Dermis blood vessel endothelial cell (primary cell): ENCODE measurements at regions not wholly inside any gene's neighbourhood (a gene's known extent, or its start where the extent isn't known, plus 50 kb on each side); places are given as distances from the start of the nearest gene placed in this dataset.

ENCODE experiments used
- DNase-seq: peaks from one replicate; pipeline ENCODE4 v3.0.0; 2010

DNA sequence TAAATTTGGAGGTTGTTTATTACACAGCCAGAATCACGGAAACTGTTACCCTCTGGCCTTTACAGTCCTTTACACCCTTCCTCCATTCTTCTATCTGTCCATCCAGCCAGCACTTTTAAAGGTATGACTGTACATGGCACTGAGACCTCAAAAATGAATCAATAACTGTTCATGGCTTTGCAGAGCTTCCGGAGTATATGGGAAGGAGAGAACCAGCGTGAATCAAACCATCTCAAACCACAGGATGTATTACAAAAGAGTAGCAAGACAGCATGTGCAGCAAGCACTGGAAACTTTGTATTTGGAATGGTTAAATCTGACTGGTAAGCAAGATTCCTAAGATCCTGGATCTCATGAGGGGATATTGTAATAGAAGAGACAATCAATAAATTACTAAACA, 228.5 kb upstream of the CASK start:
- no peak for DNase-seq

DNA sequence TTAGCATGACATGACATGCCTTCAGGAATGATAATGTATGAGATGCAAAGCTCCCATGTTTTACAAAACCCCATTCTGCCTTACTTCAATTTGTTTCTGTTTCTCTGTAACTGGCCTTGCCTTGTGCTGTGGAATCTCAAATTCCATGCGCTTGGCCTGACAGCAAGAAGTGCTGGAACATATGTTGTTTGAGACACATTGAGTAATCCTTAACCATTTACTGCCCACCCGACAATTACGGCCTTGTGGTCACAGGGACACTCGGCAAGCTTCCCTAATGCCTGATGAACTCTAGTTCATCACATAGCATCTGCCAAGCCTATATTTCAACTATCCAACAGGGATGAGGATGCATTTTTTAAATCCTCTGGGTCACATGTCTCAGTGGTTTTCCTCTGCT, 226.4 kb upstream of the CASK start:
- no peak for DNase-seq

DNA sequence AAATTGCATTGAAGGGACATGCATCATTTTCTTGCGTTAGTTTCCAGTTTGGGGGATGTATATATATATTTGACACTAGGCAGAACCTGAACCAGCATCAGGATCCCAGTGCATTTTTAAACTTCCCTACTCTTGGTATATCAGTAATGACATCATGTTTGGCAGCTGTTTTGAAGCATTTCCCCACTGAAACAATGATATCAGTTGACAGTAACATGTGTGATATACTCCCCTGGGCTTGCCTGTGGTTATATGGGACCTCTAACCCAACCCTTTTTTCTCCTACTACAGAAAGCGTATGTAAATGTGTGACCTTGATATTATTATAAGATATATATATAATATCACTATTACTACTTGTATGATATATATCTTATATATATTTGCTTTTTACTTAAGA, 225.9 kb upstream of the CASK start:
- DNase-seq = no peak

DNA sequence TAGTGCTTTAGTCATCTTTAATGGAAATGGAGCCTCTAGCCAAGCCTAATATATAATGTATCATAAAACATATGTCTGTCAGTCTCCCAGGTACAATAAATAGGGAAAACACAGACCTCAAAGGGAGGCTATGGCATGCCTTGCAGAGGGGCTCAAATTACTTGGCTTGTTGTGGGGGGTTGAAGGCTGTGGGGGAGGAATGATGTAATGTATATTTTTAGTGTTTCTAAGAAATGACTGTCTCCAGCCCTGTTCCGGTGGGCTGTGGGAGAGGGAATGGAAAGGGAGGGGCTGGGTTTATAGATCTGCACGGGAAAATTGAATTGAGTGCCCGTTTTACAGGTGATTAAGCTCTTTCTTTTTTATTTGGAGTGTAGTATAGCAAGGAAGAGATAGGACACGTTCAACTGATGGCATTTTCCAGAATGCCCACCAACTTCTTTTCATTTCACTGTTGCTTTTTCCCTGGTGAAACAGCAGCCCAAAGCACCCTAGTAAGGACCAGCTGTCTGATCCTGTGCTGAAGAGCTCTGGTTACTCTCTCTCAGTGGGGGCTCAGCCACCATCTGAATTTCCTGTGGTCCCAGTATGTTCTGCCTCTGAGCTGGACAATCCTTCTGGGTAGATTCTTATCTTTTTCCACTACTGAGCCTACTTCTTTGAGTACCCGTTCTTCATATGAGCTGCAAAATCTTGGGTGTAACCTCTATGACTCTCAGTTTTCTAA, 220.7 kb upstream of the CASK start:
- DNase-seq = no peak

DNA sequence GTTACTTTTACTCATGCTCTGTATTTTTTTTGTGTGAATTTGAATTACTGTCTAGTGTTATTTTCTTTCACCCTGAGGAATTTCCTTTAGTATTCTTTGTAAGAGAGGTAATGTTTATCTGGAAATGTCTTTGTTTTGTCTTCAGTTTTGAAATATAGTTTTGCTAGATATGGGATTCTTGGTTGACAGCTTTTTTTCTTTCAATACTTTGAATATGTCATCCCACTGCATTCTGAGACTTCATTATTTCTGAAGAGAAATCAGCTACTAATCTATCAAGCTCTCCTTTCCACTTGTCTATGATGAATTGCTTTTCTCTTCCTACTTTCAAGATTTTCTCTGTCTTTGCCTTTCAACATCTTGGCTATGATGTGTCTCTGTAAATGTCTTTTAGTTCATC, 217.0 kb upstream of the CASK start:
- no peak for DNase-seq

DNA sequence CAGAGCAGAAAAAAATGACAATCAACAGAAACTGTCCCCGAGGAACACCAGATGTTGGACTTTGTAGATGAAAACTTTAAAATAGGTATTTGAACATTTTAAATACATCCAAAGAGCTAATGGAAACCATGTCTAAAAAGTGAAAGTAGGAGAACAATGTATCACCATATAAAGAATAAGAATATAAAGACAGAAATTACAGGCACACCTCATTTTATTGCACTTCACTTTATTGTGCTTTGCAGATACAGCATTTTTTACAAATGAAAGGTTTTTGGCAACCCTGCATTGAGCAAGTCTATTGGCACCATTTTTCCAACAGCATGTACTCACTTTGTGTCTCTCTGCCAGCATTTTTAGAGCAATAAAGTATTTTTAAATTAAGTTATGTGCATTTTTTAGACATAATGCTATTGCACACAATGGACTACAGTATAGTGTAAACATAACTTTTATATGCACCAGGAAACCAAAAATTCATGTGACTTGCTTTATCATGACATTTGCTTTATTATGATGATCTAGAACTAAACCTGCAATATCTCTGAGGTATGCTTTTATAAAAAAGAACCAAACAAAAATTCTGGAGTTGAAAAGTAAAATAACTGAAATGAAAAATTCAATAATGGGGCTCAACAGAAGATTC, 212.4 kb upstream of the CASK start:
- no peak for DNase-seq

DNA sequence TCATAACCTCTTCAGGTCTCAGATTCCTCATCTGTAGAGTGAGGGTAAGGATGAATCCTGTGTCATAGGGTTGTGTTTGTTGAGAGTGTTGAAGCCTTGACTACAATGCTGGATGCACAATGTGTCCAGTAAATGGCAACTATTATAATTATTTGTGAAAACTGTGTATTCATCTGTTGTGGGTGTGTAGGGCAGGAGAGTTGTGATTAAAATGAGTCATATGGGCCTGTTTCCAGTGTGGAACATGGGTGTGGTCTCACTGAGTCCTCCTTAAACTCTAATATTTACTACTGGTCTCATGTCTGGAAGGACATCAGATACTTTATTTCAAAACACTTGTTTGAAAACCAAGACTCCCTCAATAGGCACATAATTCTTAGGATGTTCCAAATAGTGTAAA, 208.5 kb upstream of the CASK start:
- DNase-seq = no peak

DNA sequence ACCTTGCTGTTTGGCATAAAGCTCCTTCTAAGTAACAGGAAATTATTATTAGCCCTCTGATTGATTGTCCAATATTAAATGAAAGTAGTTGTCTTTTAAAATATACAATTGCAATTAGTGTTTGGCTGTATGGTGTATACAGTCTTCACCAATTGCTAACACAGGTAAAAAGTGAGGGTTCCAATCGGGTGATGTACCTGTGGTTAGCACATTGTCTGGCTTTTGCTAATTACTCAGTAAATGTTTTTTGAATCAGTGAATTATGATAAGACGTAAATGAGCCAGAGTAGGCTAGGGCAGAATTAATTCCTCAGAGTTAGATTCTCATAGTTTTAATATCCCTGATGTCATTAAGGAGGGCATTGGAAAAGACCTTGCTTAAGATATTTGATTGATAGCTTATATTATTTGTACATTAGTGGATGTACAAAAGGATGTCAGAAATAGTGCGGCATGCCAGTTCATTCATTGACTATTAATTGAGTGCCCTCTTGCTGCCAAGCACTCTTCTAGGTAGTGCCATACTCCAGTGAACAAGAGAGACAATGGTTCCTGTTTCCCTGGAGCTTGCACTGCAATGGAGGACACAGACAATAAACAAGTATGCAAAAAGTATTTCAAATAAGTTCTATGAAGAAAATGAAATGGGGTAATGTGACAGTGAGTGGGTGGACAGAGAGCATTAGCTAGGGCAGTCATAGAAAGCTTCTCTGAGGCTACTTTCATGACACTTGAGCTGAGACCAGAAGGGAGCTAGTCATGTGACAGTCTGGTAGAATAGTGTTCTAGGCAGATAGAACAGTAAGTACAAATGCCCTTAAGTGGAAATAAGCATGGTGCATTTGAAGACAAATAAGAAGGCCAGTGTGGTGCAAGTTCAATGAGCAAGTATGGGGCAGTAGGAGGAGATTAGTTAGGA, 205.9 kb upstream of the CASK start:
- no peak for DNase-seq

DNA sequence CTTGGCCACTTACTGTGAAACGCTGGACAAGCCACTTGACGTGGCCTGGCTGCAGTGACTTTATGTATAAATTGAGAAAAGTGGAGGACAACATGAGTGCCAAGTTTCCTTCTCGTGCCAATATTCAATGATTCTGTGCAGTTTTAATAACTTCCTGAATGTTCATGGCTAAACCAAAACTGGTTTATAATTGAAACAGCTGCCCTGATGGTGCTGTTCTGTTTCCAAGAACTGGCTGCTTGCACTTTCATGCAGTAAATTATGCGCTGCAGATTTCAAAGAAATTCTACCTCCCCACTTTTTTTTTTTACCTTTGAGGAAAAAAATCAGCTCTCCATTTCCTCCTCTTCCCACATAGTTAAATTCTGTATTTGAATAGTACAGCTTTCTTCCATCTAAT, 205.2 kb upstream of the CASK start:
- no peak for DNase-seq

DNA sequence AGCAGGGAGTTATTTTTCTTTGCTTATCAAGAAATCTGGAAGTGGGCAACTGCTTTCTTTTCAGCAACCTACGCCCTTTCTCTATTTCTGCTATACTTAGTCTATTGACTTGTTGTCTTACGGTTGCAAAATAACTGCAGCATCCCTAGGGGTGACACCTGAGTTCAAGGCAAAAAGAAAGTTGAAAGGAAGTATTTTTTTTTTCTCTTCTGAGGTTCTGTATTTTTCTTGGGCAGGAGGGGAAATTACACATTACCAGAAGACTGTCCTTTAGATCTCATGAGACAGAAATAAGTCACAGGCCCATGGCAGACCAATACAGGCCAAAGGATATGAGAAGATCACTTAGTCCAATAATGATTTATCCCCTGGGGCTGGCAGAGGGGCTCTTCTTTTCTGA, 204.7 kb upstream of the CASK start:
- DNase-seq = no peak

DNA sequence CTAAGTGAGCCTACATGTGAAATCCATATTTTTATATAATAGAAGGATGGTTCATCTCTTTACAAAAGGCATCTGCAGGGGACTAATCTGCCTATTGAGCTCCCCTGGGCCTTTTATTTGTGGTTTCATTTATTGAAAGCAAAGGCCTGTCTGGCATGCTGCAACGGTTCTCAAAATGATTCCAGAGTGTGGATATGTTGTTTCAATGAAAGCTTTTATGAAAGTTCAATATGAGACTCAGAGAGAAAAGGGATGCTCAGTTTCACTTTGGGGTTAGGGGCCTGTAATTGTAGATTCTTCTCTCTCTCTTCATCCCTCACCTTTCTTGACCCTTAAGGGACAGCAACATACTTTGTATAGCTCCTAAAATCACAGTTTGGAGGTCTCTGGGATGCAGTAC, 204.2 kb upstream of the CASK start:
- DNase-seq = no peak

DNA sequence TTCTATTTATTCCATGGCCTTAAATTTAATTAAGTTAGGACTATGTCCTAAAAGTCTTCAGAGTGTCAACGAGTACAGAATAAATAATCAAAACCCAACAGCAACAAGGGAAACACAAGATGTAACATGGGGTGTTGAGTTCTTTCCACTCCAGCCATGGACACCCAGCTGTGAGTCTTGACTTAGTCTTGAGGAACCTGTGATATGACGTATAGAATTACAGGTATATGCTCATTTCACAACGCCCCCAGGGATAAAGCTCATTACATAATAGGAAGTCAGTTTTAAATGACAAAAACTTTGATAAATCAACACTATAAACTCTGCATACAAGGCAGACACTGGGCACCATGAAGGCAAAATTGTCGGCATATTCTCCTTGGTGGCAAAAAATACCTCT, 200.0 kb upstream of the CASK start:
- DNase-seq = no peak

DNA sequence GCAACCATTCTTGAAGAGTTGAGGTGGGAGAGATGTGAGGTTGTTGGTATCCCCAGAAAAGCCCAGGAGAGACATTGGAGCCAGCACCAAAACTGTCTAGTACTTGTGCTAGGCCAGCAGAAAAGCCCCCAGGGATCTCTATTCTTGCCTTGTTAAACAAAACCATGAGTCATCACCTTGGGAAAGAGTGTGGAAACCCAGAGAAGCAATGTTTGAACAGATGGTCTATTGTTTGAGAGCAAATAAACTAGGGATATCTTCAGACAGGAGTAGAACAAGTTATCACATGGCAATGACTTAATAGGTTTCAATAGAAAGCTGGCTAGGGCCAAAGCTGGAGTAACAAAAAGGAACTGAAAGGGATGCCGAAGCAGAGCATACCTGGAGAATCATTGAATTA, 195.7 kb upstream of the CASK start:
- DNase-seq = peak; percentile 2

DNA sequence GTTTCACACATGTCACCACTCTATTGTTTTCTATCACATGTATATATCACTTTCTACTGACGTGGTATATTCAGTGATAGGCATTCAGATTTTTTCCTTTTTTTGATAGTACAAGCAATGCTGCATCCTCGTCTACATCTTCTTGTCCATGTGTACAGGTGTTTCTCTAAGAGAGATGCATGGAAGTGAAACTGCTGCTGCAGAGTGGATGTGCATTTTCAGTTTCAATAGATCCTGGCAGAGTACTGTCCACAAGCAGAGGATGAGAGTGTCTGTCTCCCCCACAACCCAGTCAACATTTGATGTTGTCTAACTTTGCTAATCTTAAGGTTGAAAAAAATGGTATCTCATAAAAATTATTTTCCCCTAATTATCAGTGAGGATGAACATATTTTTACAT, 194.0 kb upstream of the CASK start:
- no peak for DNase-seq

DNA sequence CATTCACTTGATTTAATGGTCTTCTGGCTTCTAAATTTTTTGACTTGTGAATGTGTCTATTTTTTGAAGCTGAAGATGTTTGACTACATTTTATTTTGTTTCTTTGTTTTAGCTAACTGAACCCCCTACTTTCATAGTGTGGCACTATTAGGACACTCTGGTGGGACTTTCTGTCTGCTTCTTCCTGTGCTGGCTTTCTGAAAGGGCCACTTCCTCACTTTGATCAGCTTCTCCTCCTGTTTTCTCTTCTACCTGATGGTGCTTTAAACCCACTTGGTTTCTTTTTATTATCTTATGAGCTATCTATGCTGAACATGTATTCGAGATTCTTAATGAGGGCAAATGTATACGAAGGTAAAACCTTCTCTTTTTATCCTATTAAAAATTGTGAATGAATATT, 186.1 kb upstream of the CASK start:
- DNase-seq = no peak

DNA sequence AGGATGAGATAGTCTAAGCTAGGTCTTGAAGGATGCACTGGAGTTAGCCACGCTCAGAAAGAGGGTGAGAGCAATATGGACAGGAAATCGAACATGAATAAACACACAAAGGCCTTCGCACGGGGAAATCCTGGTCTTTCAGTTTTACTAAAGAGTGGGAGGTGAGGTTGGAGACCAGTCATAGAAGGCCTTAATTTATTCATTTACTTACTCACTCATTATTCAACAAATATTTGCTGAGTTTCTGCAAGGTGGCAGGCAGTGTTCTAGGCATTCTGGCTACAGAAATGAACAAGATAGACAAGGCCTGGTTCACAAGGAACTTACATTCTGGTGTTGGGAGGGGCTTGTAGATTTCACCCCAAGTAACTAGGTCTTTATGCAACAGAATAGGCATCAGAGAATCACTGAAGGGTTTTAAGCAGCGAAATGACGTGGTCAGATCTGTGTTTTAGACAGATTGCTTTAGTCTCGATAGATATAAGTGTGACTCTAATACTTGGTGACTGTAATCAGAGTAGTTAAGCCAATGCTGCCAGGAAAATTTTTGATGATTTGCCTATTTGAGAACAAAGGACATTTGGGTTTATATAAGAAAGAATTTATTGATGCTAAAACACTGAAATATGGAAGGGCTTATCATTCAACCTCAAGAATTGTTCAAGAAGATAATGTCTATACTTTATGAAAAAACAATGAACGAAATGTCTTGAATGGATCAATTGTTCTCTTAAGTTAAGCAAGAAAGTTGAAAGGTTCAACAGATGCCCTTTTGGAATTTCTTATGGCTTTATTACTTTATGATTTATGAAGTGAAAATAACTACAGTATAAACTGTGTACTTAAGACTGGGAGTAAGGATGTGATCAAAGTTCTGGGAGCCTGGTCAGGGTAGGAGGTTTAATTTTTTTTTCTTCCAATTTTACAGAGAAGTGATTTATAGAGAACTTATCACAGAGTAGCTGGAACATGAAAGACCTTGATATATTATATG, 184.4 kb upstream of the CASK start:
- DNase-seq = no peak

DNA sequence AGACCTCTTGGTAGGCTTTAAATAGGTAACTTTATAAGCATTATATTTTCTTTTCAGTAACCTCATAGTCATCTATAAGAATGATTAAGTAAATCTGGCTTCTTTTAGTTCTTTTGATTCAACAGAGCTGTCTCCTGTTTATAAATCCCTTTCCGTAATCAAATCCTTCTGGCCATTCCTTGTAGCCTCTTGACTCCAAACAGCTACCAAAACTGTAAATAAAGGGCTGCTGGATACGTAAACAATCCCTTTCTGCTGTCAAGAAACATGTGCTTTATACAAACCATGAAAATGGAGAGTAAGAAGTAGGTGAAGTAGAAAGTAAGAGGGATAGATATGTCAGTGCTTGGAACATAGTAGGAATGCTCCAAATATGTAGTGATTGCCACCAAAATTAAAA, 183.2 kb upstream of the CASK start:
- no peak for DNase-seq

DNA sequence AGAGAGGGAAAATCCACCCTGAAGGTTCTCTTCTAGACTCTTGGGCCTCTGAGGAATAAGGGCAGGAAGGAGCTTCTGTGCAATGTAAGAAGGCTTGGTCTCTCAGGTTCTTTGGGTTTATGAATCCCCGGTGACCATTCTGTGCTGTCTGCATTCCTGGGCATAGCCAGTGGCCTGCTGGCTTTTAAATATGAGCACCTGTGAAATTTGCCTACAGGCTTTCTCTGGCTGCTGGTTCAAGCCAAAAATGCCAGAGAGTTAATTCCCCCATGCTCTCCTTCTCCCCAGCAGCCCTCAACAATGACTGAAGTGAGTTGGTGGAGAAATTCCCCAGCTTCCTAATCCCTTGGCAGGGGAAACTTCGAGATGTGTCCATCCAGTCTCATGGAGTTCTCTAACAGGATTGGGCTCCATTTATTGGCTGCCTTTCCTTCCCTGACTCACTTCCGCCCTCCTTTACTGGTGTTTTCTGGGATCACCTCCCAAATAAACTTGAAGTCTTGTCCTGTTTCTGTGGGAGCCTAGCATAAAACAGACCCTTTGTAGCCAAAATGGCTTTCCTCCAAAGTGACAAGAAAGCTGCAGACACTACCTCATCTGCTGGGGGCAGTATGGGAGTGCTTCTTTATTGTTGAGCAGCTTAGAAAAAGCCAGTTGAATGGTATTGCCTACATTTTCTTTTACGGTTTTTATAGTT, 179.4 kb upstream of the CASK start:
- no peak for DNase-seq

DNA sequence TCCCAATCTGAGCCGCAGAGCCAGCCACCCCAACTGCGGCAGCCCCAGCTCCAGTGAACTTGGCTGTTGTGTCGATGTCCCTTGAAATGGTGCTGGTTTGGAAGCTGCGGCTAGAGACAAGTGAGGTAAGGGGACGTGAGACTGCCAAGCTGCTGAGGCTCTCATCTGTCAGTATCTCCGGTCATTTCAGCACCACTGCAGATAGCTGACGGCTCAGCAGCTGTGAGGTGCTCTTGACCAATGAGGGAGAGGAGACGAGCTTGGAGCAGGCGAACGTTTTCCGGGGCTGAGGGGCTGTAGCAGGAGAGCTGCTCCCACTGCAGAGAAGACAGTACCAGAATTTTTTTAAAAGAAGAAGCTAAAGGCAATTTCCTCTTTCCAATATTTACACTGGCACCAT, 175.5 kb upstream of the CASK start:
- no peak for DNase-seq

DNA sequence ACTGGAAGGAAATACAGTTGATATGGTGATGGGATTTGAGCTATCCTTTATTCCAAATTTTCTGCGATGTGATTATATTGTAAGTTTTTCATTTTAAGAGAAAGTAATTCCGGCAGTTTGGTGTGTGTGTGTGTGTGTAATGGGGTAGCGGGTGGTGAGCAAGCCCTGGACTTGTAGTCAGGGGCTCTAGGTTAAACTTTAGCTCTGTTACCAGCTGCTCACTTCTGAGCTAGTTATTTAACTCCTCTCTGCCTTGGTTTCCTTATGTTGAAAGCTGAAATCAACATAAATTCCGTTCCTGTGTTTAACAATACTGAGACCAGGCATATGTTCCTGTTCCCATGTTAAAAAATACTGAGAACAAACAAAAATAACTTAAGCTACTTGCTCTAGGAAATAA, 174.1 kb upstream of the CASK start:
- no peak for DNase-seq

DNA sequence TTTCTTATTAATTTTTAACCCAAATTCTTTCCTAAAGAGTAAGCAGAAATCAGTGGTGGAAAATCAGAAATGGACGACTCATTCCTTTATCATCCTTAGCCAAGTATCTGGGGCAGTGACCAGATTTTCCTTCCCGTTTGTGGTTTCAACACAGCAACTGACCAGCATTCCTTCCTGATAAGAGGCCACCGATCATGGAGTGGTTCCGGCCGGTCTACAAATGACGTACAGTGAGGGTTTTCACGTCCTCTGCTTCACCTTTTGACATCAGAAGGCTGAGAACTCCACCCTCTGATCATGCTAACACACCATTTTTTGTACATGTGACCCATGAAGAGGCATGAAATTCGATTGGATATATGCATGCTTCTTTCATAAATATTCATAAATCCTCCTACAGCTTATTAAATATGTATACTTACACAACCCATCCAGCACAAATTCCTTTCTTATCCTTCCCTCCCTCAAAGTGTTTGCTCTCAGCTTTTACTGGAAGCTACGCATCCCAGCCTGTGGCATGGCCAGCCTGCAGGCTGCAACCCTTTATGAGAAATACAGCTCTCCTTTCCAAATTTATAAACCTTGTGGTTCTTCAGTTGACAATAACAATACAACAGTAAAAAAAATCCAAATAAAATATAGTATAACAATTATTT, 173.0 kb upstream of the CASK start:
- DNase-seq = no peak
